Caco-2 (cell line): ENCODE measurements at regions not wholly inside any gene's neighbourhood (a gene's known extent, or its start where the extent isn't known, plus 50 kb on each side); places are given as distances from the start of the nearest gene placed in this dataset.

ENCODE experiments used
- BruUV-seq: library from RNA; stranded (reverse); fragments of 400-500 nt; replicated peaks from 2 replicates; lab custom pipeline; 2021; lab: Mats Ljungman, UMichigan
- CTCF ChIA-PET: fragments of 300-600 bp; sonication (Branson Sonifier 250); formaldehyde crosslinking; loops from one replicate; lab custom pipeline; 2022; ENCODE audit warnings: antibody characterized with exemption; lab: Charles Lee
- POLR2A ChIA-PET: fragments of 300-600 bp; sonication (Branson Sonifier 250); formaldehyde crosslinking; loops from one replicate; lab custom pipeline; 2022; ENCODE audit warnings: antibody characterized with exemption; lab: Charles Lee
- DNase-seq, 2 experiments: peaks; one replicate each; pipeline versions ENCODE4 v3.0.0 to v3.0.0-alpha.2; 2020 to 2022
- H3K27me3 ChIP-seq: replicated peaks from 2 replicates; pipeline ENCODE4 v1.6.0; 2011; ENCODE audit warnings: low read length; ENCODE audit not compliant: control insufficient read depth, insufficient read depth
- H3K36me3 ChIP-seq: 2 replicates; pipeline ENCODE4 v1.5.1; 2011; ENCODE audit warnings: low read length; ENCODE audit not compliant: control insufficient read depth, insufficient read depth
- H3K4me1 ChIP-seq: fragments of 250-450 bp; sonication (Bioruptor Pico); 2 replicates; pipeline ENCODE4 v1.5.1; 2020; ENCODE audit warnings: mild to moderate bottlenecking
- H3K4me3 ChIP-seq: 2 replicates; pipeline ENCODE4 v1.5.1; 2011; ENCODE audit warnings: low read depth, mild to moderate bottlenecking, control low read depth, low read length
- H3K9me3 ChIP-seq: fragments of 250-450 bp; sonication (Bioruptor Pico); 2 replicates; pipeline ENCODE4 v1.5.1; 2020; ENCODE audit warnings: mild to moderate bottlenecking, moderate library complexity
- H3K27ac Mint-ChIP-seq: one replicate; pipeline ENCODE4 v1.8.0; 2022; ENCODE audit warnings: mixed read lengths; ENCODE audit not compliant: unreplicated experiment
- H3K27me3 Mint-ChIP-seq: one replicate; pipeline ENCODE4 v1.8.0; 2022; ENCODE audit warnings: mixed read lengths; ENCODE audit not compliant: insufficient read depth, unreplicated experiment
- H3K36me3 Mint-ChIP-seq: one replicate; pipeline ENCODE4 v1.8.0; 2022; ENCODE audit warnings: mild to moderate bottlenecking, mixed read lengths; ENCODE audit not compliant: insufficient read depth, unreplicated experiment
- H3K4me1 Mint-ChIP-seq: one replicate; pipeline ENCODE4 v1.8.0; 2022; ENCODE audit warnings: low read depth, mixed read lengths; ENCODE audit not compliant: unreplicated experiment
- H3K4me3 Mint-ChIP-seq: one replicate; pipeline ENCODE4 v1.8.0; 2022; ENCODE audit warnings: mild to moderate bottlenecking, moderate library complexity, mixed read lengths; ENCODE audit not compliant: unreplicated experiment
- H3K9me3 Mint-ChIP-seq: one replicate; pipeline ENCODE4 v1.8.0; 2022; ENCODE audit warnings: mixed read lengths; ENCODE audit not compliant: unreplicated experiment
- CTCF ChIP-seq, 2 experiments: fragments of 200-600 bp in 1 of 2; IDR thresholded peaks; 1 replicate in 1 of 2; 2 replicates in 1 of 2; pipeline versions ENCODE4 v1.5.1 to v1.8.0; 2011 to 2022; ENCODE audit warnings: antibody characterized with exemption in 1 of 2, control low read depth in 1 of 2, inconsistent platforms in 1 of 2, low read depth in 1 of 2, low read length in 1 of 2, mild to moderate bottlenecking in 1 of 2, moderate library complexity in 1 of 2; ENCODE audit not compliant: insufficient read depth in 1 of 2, severe bottlenecking in 1 of 2, unreplicated experiment in 1 of 2
- intact Hi-C: fragments of 100-400 bp; cut with micrococcal nuclease; formaldehyde crosslinking; loops from one replicate; pipeline ENCODE4 v1.10.0; 2022; ENCODE audit not compliant: unreplicated experiment

- no peak for DNase-seq
- no peaks in the 10 kb centered on the region for H3K9me3 Mint-ChIP-seq
- Histone ChIP-seq H3K27me3 (no peaks in the 10 kb centered on the region), H3K36me3 (no peaks in the 10 kb centered on the region), H3K4me3 (no peak overlapping the region), H3K9me3 (no peaks in the 10 kb centered on the region), H3K4me1 (no peaks in the 10 kb centered on the region)
- no peak overlapping the region for H3K27ac Mint-ChIP-seq
- H3K4me3 Mint-ChIP-seq = no peak overlapping the region
- ChIA-PET POLR2A (no interaction called here), CTCF (no interaction called here)
- H3K4me1 Mint-ChIP-seq = no peaks in the 10 kb centered on the region
- intact Hi-C loops = no loop called here
- no peaks in the 10 kb centered on the region for H3K36me3 Mint-ChIP-seq
- no peaks in the 10 kb centered on the region for H3K27me3 Mint-ChIP-seq
- BruUV-seq = no TSS peak
- no peak for TF ChIP-seq CTCF (IDR thresholded peaks at IDR 0.05; ENCODE audit: insufficient read depth in 1 of 2, low read depth in 1 of 2, low read length in 1 of 2, severe bottlenecking in 1 of 2, unreplicated experiment in 1 of 2)
These were observed 114.0 kb downstream of the BEGAIN start for GRCh38 chr14:100473249-100473648.

GRCh38 chr14:100474196-100474595 lies 113.0 kb downstream of the BEGAIN start:
- intact Hi-C loops = no loop called here
- Mint-ChIP-seq H3K27ac (no peak overlapping the region), H3K36me3 (no peaks in the 10 kb centered on the region), H3K27me3 (no peaks in the 10 kb centered on the region), H3K9me3 (no peaks in the 10 kb centered on the region), H3K4me1 (no peaks in the 10 kb centered on the region), H3K4me3 (no peak overlapping the region)
- H3K4me1 ChIP-seq = no peaks in the 10 kb centered on the region
- no peaks in the 10 kb centered on the region for H3K9me3 ChIP-seq
- H3K27me3 ChIP-seq = no peaks in the 10 kb centered on the region
- H3K36me3 ChIP-seq = no peaks in the 10 kb centered on the region
- ChIA-PET CTCF (no interaction called here), POLR2A (no interaction called here)
- TF ChIP-seq CTCF (IDR thresholded peaks at IDR 0.05; ENCODE audit: insufficient read depth in 1 of 2, low read depth in 1 of 2, low read length in 1 of 2, severe bottlenecking in 1 of 2, unreplicated experiment in 1 of 2) = no peak
- H3K4me3 ChIP-seq = no peak overlapping the region
- DNase-seq = no peak
- no TSS peak for BruUV-seq

GRCh38 chr14:100475268-100475667 lies 111.9 kb downstream of the BEGAIN start:
- no peak overlapping the region for H3K27ac Mint-ChIP-seq
- Histone ChIP-seq H3K27me3 (no peaks in the 10 kb centered on the region), H3K4me1 (no peaks in the 10 kb centered on the region), H3K9me3 (no peaks in the 10 kb centered on the region), H3K36me3 (no peaks in the 10 kb centered on the region), H3K4me3 (no peak overlapping the region)
- H3K9me3 Mint-ChIP-seq = no peaks in the 10 kb centered on the region
- CTCF ChIA-PET = no interaction called here
- H3K4me3 Mint-ChIP-seq = no peak overlapping the region
- H3K4me1 Mint-ChIP-seq = no peaks in the 10 kb centered on the region
- TF ChIP-seq CTCF (IDR thresholded peaks at IDR 0.05; ENCODE audit: insufficient read depth in 1 of 2, low read depth in 1 of 2, low read length in 1 of 2, severe bottlenecking in 1 of 2, unreplicated experiment in 1 of 2) = no peak
- intact Hi-C loops = no loop called here
- H3K36me3 Mint-ChIP-seq = no peaks in the 10 kb centered on the region
- no TSS peak for BruUV-seq
- no peak for DNase-seq
- POLR2A ChIA-PET = interaction anchor here (0.6 kb wide), 1 partner anchor 260 kb away, joined by 3 read pairs; no protein-coding TSS in a partner anchor
- no peaks in the 10 kb centered on the region for H3K27me3 Mint-ChIP-seq
